Hematopoietic multipotent progenitor cell (in vitro differentiated cells): ENCODE measurements at regions not wholly inside any gene's neighbourhood (a gene's known extent, or its start where the extent isn't known, plus 50 kb on each side); places are given as distances from the start of the nearest gene placed in this dataset.
"Not testable (repeated sequence)": the region's sequence is repeated elsewhere in the genome, so short reads cannot be mapped to it uniquely, and the experiment has no call there.

Source experiments
- DNase-seq, 3 donors: peaks; one replicate each; pipeline ENCODE4 v3.0.0-alpha.2; 2011 to 2015; ENCODE audit warnings: low read depth in 2 of 3, low spot score in 2 of 3

GRCh38 chr15:67918205-67918861, 78.5 kb upstream of the RNU6-1 start:
- DNase-seq, result no peak

DNA sequence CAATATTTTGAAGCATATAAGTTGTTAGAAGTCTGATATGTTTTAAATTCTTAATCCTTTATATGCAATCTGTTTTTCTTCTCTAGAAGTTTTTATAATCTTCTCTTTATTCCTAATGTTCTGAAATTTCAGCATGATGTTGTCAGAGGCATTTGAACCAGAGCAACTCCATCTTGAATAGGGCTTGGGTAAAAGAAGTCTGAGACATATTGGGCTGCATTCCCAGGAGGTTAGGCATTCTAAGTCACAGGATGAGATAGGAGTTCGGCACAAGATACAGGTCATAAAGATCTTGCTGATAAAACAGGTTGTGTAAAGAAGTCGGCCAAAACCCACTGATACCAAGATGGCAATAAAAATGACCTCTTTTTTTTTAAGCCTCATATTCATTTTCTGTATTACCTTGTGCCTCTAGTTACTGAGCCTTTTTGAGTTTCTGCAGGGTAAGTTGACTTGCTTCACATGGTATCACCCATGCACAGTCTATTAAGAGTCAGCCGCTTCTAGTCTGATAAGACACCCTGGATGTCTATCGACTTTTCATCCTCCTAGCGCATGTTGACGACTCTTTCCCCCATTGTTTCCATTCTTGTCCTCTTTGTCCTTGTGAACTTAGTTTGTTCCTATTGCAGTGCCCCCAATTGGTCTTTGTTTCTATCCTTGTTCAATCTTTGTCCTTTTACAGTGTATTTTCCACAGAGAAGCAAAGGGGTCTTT, 80.8 kb upstream of the RNU6-1 start:
- no peak for DNase-seq

- DNase-seq, result no peak
Observed at GRCh38 chr15:67922106-67922675, 82.3 kb upstream of the RNU6-1 start.

GRCh38 chr15:67922971-67923945, 83.4 kb upstream of the RNU6-1 start:
- no peak for DNase-seq

DNA sequence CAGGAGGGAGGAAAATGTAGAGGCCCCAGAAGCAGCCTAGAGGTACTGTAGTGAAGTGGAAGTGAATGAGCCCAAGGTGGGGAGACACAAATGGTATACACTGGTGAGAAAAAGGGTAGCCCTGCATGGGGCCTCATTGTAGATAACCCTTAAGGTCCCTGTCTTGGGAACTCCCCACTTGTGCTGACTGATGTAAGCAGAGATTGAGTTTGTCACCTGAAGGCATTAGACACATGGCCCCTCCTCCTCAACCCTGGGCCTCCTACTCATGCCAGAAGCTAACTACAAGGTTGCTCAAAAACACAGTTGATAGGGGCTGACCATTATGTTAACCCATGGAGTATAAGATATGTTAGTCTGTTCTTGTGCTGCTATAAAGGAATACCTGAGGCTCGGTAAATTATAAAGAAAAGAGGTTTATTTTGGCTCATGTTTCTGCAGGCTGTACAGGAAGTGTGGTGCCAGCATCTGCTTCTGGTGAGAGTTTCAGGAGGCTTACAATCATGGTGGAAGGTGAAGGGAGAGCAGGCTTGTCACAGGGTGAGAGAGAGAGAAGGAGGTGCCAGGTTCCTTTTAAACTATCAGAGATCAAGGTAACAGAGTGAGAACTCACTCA, 84.6 kb upstream of the RNU6-1 start:
- DNase-seq, result no peak

DNA sequence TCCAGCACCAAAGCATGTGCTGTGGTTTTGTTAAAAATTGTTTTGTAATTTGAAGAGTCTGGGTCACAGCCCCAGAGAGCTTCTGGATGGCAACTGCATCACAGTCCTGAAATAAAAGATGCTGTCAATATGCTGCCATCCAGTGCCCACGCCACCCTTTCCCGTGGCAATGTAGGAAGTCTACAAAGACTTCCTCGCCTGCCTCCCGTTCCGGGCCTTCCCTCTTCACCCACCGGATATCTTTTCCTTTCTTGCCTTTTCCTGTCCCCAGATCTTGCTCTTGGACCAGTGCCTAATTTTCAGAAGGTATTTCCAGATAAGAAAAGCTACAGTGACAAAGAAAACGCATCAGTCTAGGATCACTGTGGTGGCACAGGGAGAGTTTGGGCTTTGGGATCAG, 85.3 kb upstream of the RNU6-1 start:
- DNase-seq, result no peak

DNA sequence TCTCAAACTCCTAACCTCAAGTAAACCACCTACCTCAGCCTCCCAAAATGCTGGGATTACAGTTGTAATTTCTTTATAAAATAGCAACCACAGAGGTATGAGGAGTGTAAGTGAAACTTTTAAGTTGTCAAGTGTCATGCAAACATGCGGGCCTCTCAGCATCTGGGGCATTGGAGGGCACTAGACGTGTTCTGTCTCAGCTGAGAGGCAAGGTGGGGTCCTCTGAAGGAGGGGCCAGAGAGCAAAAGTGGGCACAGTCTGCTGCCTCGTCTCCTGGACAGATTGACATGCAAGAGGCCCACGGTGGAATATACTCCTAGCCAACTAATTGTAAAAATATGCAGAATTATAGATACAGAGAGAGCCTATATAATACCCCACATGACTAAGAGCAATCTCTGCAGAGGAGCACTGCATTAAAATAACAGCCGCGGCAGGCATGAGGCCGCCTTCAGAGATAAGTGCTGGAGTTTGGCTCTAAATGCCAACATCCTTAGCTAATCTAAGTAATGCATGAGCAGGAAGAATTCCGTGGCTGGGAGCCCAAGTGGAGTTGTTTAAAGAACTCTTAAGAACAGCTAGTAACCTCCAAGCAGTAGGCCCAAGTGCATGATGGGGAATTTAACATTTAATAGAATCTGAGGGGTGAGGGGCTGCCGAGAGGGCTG, 87.8 kb upstream of the RNU6-1 start:
- no peak for DNase-seq

- DNase-seq, result no peak
Observed at GRCh38 chr15:67928666-67929065, 88.8 kb upstream of the RNU6-1 start.

- DNase-seq, result no peak
Observed at GRCh38 chr15:67930720-67931119, 90.9 kb upstream of the RNU6-1 start.

DNA sequence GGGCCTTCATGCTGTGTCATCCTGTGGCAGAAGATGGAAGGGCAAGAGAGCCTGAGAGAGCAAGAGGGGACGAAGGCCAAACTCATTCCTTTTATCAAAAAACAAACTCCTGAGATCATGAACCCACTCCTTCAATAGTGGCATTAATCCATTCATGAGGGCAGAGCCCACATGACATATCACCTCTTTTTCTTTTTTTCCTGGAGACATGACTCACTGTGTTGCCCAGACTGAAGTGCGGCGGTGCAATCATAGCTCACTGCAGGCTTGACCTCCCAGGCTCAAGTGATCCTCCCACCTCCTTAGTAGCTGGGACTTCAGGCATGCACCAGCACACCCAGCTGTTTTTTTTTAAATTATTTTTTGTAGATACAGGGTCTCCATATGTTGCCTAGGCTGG, 92.0 kb upstream of the RNU6-1 start:
- no peak for DNase-seq

DNA sequence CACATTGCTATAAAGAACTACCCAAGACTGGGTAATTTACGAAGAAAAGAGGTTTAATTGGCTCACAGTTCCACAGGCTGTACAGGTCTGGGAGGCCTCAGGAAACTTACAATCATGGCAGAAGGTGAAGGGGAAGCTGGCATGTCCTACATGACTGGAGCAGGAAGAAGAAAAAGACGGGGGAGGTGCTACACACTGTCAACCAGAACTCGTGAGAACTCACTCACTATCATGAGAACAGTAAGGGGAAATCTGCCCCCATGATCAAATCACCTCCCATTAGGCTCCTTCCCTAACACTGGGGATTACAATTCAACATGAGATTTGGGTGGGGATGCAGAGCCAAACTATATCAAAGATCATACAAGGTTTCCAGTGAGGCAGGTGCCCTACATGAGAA, 94.3 kb upstream of the RNU6-1 start:
- DNase-seq, result not testable (repeated sequence)

DNA sequence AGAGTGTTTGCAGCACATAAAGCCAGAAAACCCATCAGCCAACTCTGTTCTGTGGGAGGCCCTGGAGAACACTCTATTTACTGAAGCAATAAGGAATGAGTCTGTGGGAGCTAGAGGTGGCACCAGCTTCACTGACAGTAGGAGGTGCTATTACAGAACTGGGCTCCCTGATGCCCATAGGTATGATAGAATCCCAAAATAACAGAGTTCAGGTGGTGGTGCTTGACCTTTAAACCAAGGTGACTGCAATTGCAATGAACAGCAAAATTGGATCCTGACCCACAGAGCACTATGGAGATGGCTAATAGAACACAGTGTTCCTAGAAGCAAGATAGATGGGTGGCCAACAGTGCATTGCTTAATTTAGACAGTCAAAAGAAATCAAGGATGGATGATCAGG, 95.4 kb upstream of the RNU6-1 start:
- no peak for DNase-seq

DNA sequence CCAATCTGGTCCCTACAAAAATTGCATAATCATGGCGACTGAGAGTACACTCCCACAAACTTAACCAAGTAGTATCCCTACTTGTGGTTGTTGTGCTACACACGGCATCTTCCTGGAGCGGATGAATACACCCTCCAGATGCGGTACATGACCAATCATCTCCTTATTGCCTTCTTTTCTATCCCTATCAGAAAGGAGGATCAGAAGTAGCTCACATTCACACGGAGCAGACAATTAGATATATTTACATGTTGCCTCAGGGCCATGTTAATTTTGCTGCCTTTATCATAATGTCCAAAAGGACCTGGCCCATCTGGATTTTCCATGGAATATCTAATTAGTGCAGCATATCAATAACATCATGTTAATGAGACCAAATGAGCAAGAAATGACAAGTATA, 96.4 kb upstream of the RNU6-1 start:
- DNase-seq, result no peak

GRCh38 chr15:67937153-67937761, 97.4 kb upstream of the RNU6-1 start:
- DNase-seq, result no peak

DNA sequence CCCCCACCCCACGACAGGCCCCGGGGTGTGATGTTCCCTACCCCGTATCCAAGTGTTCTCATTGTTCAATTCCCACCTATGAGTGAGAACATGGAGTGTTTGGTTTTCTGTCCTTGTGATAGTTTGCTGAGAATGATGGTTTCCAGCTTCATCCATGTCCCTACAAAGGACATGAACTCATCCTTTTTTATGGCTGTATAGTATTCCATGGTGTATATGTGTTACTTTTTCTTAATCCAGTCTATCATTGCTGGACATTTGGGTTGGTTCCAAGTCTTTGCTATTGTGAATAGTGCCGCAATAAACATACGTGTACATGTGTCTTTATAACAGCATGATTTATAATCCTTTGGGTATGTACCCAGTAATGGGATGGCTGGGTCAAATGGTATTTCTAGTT, 99.3 kb upstream of the RNU6-1 start:
- not testable (repeated sequence) for DNase-seq

DNA sequence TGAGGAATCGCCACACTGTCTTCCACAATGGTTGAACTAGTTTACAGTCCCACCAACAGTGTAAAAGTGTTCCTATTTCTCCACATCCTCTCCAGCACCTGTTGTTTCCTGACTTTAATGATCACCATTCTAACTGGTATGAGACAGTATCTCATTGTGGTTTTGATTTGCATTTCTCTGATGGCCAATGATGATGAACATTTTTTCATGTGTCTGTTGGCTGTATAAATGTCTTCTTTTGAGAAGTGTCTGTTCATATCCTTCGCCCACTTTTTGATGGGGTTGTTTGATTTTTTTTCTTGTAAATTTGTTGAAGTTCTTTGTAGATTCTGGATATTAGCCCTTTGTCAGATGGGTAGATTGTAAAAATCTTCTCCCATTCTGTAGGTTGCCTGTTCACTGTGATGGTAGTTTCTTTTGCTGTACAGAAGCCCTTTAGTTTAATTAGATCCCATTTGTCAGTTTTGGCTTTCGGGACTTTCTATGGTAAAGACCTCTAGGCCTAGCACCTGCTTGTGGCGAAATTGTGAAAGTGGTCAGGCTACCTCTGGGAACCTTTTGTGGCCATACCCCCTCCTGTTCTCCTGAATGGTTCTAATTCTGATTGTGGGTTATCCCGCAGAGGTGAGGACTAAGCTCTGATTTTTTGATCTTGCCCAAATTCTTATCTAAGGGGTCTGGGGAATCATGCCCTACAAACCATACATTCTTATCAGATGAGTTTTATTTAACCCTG, 99.9 kb upstream of the RNU6-1 start:
- DNase-seq, result not testable (repeated sequence)

- DNase-seq, result no peak
Observed at GRCh38 chr15:67940324-67940719, 100.5 kb upstream of the RNU6-1 start.

DNA sequence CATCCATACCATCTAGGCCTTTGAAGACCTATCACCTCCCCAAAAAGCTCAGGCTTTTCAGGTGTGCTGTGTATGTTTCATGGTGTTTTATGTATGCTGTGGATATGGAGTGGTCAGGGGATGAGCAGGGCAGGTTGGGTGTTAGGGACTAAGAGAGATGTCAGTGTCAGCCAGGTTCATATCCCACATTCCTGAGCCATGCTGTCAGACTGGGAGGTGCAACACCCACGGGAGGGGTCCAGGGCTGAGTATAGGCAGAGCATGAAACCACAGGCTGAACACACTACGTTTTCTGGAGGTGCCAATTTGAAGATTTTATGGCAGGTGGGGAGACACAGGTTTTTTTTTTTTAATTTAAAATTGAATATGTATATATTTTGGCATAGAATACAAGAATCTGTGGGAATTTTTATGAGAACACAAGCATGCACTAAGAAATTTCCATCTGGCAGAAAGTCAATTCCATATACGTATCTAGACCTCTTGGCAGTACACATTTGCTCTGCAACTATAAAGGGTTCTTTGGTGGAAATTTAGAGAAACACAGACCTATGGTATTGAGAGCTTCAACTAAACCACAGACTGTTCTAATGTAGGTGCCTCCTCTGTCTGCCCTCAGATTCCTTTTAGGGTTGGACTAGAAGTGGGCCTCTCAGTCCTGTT, 101.9 kb upstream of the RNU6-1 start:
- no peak for DNase-seq
